ENCODE measurements at regions not wholly inside any gene's neighbourhood (a gene's known extent, or its start where the extent isn't known, plus 50 kb on each side); places are given as distances from the start of the nearest gene placed in this dataset.

GRCh38 chr4:120435179-120435578 is 368.5 kb upstream of the MAD2L1 start:
- Mint-ChIP-seq H3K27me3 (ENCODE audit: insufficient read depth, unreplicated experiment) (no peaks in the 10 kb centered on the region), H3K4me3 (ENCODE audit: unreplicated experiment) (no peak overlapping the region), H3K4me1 (ENCODE audit: insufficient read depth, unreplicated experiment) (peaks cover 2% of the 10 kb centered on the region), H3K9me3 (ENCODE audit: unreplicated experiment) (no peaks in the 10 kb centered on the region), H3K36me3 (ENCODE audit: insufficient read depth, unreplicated experiment) (no peaks in the 10 kb centered on the region), H3K27ac (ENCODE audit: low read depth, unreplicated experiment) (no peak overlapping the region)
- intact Hi-C loops (cut with micrococcal nuclease), result no loop called here
- TF ChIP-seq, protein P1, sequence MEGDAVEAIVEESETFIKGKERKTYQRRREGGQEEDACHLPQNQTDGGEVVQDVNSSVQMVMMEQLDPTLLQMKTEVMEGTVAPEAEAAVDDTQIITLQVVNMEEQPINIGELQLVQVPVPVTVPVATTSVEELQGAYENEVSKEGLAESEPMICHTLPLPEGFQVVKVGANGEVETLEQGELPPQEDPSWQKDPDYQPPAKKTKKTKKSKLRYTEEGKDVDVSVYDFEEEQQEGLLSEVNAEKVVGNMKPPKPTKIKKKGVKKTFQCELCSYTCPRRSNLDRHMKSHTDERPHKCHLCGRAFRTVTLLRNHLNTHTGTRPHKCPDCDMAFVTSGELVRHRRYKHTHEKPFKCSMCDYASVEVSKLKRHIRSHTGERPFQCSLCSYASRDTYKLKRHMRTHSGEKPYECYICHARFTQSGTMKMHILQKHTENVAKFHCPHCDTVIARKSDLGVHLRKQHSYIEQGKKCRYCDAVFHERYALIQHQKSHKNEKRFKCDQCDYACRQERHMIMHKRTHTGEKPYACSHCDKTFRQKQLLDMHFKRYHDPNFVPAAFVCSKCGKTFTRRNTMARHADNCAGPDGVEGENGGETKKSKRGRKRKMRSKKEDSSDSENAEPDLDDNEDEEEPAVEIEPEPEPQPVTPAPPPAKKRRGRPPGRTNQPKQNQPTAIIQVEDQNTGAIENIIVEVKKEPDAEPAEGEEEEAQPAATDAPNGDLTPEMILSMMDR (IDR thresholded peaks at IDR 0.05; ENCODE audit: unreplicated experiment), result no peak
- CTCF ChIA-PET, result interaction anchor here (0.9 kb wide), 1 partner anchor 530 kb away, joined by 3 read pairs; no protein-coding TSS in a partner anchor
- POLR2A ChIA-PET, result interaction anchor here (0.5 kb wide), 1 partner anchor 1242 kb away, joined by 5 read pairs; no protein-coding TSS in a partner anchor
- no TSS peak for BruUV-seq (replicated peaks)
- no peak for DNase-seq (ENCODE audit: unreplicated experiment)

GRCh38 chr4:120434756-120435155 is 368.1 kb upstream of the MAD2L1 start:
- CTCF ChIA-PET, result interaction anchor here (0.6 kb wide), 2 partner anchors 205 to 263 kb away, joined by 3 to 4 read pairs; no protein-coding TSS in a partner anchor
- TF ChIP-seq, protein P1 (IDR thresholded peaks at IDR 0.05; ENCODE audit: unreplicated experiment), result no peak
- intact Hi-C loops (cut with micrococcal nuclease), result no loop called here

DNA sequence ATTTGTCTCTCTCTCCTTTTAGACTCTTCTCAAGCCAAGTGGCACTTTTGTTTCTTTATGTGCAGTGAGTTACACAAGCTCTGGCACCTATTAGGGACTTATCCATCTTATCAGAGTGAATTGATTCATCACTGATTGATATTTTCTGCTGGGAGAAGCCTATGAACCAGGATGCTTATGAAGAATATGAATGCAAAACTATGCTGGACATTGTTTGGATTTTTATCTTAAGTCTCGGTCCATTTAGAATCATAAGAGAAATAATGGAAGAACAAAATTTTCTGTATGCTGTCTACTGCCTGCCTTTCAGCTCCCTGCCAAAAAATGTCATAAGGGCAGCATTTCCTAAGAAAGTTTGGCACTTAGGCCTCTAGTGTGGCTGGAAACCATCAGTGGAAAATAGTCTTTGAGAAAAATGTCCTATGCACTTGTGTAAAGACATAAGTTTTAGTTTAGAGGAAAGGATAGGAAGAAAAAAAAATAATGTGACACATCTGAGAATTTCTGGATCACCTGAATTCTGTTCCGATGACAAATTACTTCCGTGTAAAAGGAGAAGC is 365.7 kb upstream of the MAD2L1 start:
- BruUV-seq (replicated peaks), result no TSS peak
- CTCF ChIA-PET, result no interaction called here

More at GRCh38 chr4:120434756-120435155, 368.1 kb upstream of the MAD2L1 start:
- Mint-ChIP-seq H3K4me3 (ENCODE audit: unreplicated experiment) (no peak overlapping the region), H3K36me3 (ENCODE audit: insufficient read depth, unreplicated experiment) (no peaks in the 10 kb centered on the region), H3K9me3 (ENCODE audit: unreplicated experiment) (no peaks in the 10 kb centered on the region), H3K27ac (ENCODE audit: low read depth, unreplicated experiment) (no peak overlapping the region), H3K27me3 (ENCODE audit: insufficient read depth, unreplicated experiment) (no peaks in the 10 kb centered on the region), H3K4me1 (ENCODE audit: insufficient read depth, unreplicated experiment) (no peaks in the 10 kb centered on the region)
- DNase-seq (ENCODE audit: unreplicated experiment), result no peak
- POLR2A ChIA-PET, result no interaction called here
- BruUV-seq (replicated peaks), result no TSS peak

DNA sequence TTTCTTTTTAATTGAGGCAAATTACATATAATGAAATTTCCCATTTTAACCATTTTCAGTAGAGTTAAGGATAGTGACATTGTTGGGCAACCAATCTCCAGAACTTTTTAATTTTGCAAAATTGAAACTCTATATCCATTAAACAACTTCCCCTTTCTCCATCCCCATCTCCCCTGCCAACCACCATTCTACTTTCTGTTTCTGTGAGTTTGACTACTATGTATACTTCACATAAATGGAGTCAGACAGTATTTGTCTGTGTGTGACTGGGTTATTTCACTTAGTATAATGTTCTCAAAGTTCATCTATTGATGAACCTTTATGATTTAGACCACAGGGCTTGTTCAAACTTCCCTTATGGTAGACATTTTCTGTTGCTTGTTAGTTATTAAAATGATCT is 364.5 kb upstream of the MAD2L1 start:
- POLR2A ChIA-PET, result interaction anchor here (0.6 to 0.7 kb wide), 2 partner anchors 17 to 365 kb away, joined by 3 to 4 read pairs; no protein-coding TSS in a partner anchor
- BruUV-seq (replicated peaks), result no TSS peak
- no peak for DNase-seq (ENCODE audit: unreplicated experiment)
- no peak overlapping the region for H3K27ac Mint-ChIP-seq (ENCODE audit: low read depth, unreplicated experiment)
- intact Hi-C loops (cut with micrococcal nuclease), result no loop called here
- no peaks in the 10 kb centered on the region for H3K9me3 Mint-ChIP-seq (ENCODE audit: unreplicated experiment)
- H3K36me3 Mint-ChIP-seq (ENCODE audit: insufficient read depth, unreplicated experiment), result no peaks in the 10 kb centered on the region
- CTCF ChIA-PET, result no interaction called here
- no peaks in the 10 kb centered on the region for H3K27me3 Mint-ChIP-seq (ENCODE audit: insufficient read depth, unreplicated experiment)
- no peak overlapping the region for H3K4me3 Mint-ChIP-seq (ENCODE audit: unreplicated experiment)
- H3K4me1 Mint-ChIP-seq (ENCODE audit: insufficient read depth, unreplicated experiment), result no peaks in the 10 kb centered on the region
- TF ChIP-seq, protein P1 (IDR thresholded peaks at IDR 0.05; ENCODE audit: unreplicated experiment), result no peak

More for the DNA sequence above, 365.7 kb upstream of the MAD2L1 start:
- DNase-seq (ENCODE audit: unreplicated experiment), result no peak
- no peak overlapping the region for H3K27ac Mint-ChIP-seq (ENCODE audit: low read depth, unreplicated experiment)
- POLR2A ChIA-PET, result no interaction called here
- no peaks in the 10 kb centered on the region for H3K4me1 Mint-ChIP-seq (ENCODE audit: insufficient read depth, unreplicated experiment)
- no peaks in the 10 kb centered on the region for H3K27me3 Mint-ChIP-seq (ENCODE audit: insufficient read depth, unreplicated experiment)
- no peaks in the 10 kb centered on the region for H3K36me3 Mint-ChIP-seq (ENCODE audit: insufficient read depth, unreplicated experiment)
- no peaks in the 10 kb centered on the region for H3K9me3 Mint-ChIP-seq (ENCODE audit: unreplicated experiment)
- H3K4me3 Mint-ChIP-seq (ENCODE audit: unreplicated experiment), result no peak overlapping the region
- intact Hi-C loops (cut with micrococcal nuclease), result no loop called here
- TF ChIP-seq, protein P1 (IDR thresholded peaks at IDR 0.05; ENCODE audit: unreplicated experiment), result no peak

Data from MCF 10A (cell line).